H1 (cell line): ENCODE measurements at regions not wholly inside any gene's neighbourhood (a gene's known extent, or its start where the extent isn't known, plus 50 kb on each side); places are given as distances from the start of the nearest gene placed in this dataset.

Experiments
- CTCF ChIA-PET: fragments of 300-600 bp; sonication (Branson Sonifier 250); formaldehyde crosslinking; loops from one replicate; lab custom pipeline; 2021; ENCODE audit not compliant: partially characterized antibody; lab: Charles Lee
- POLR2A ChIA-PET: fragments of 300-600 bp; sonication (Branson Sonifier 250); formaldehyde crosslinking; loops from one replicate; lab custom pipeline; 2021; ENCODE audit warnings: inconsistent platforms; ENCODE audit not compliant: partially characterized antibody; lab: Charles Lee
- DNase-seq, 2 experiments: peaks; one replicate each; pipeline versions ENCODE4 v3.0.0 to v3.0.0-alpha.2; 2010 to 2022; ENCODE audit warnings: low spot score in 2 of 2, low read depth in 1 of 2, mixed read lengths in 1 of 2
- FAIRE-seq: peaks from 2 replicates; lab custom pipeline; 2011; peaks lifted over from hg19 to GRCh38; lab: Jason Lieb, UNC
- H2AFZ ChIP-seq: 2 replicates; pipeline ENCODE4 v1.8.1; 2012; ENCODE audit warnings: low read length, inconsistent platforms
- H2AK5ac ChIP-seq: 2 replicates; pipeline ENCODE4 v1.6.1; 2013; ENCODE audit warnings: low read depth, low read length
- H2BK120ac ChIP-seq: replicated peaks from 2 replicates; pipeline ENCODE3; 2013; ENCODE audit warnings: low read depth, low read length, inconsistent platforms
- H2BK12ac ChIP-seq: 2 replicates; pipeline ENCODE4 v1.6.1; 2013; ENCODE audit warnings: low read depth, low read length
- H2BK15ac ChIP-seq: 2 replicates; pipeline ENCODE4 v1.6.1; 2013; ENCODE audit warnings: low read length
- H2BK20ac ChIP-seq: 2 replicates; pipeline ENCODE4 v1.6.1; 2013; ENCODE audit warnings: low read length
- H2BK5ac ChIP-seq: 2 replicates; pipeline ENCODE4 v1.6.1; 2013; ENCODE audit warnings: low read depth, low read length
- H3K14ac ChIP-seq: 2 replicates; pipeline ENCODE4 v1.6.1; 2013; ENCODE audit warnings: inconsistent platforms; ENCODE audit not compliant: insufficient read length
- H3K18ac ChIP-seq: 2 replicates; pipeline ENCODE4 v1.6.1; 2013; ENCODE audit warnings: low read length; ENCODE audit errors: extremely low read depth
- H3K23ac ChIP-seq: 2 replicates; pipeline ENCODE4 v1.6.1; 2013; ENCODE audit warnings: inconsistent platforms; ENCODE audit not compliant: insufficient read length
- H3K23me2 ChIP-seq: 2 replicates; pipeline ENCODE4 v1.6.1; 2013; ENCODE audit warnings: low read depth, low read length
- H3K27ac ChIP-seq: 2 replicates; pipeline ENCODE4 v1.6.1; 2011; ENCODE audit warnings: low read depth, low read length, inconsistent platforms
- H3K27me3 ChIP-seq, 4 experiments: replicated peaks in 1 of 4; 1 replicate in 1 of 4; 2 replicates in 3 of 4; pipeline versions ENCODE4 v1.6.1 to v1.8.1; 2011 to 2013; ENCODE audit warnings: low read length in 3 of 4, mild to moderate bottlenecking in 3 of 4, inconsistent platforms in 2 of 4, mixed read lengths in 2 of 4, moderate library complexity in 1 of 4; ENCODE audit not compliant: control insufficient read depth in 3 of 4, insufficient read depth in 3 of 4; ENCODE audit errors: extremely low read depth in 1 of 4
- H3K36me3 ChIP-seq, 4 experiments: 2 replicates each; pipeline versions ENCODE4 v1.6.1 to v1.8.1; 2011 to 2013; ENCODE audit warnings: mild to moderate bottlenecking in 4 of 4, low read length in 3 of 4, moderate library complexity in 2 of 4, control low read depth in 1 of 4, inconsistent platforms in 1 of 4; ENCODE audit not compliant: insufficient read depth in 4 of 4, control insufficient read depth in 2 of 4
- H3K4ac ChIP-seq: replicated peaks from 2 replicates; pipeline ENCODE3; 2013; ENCODE audit warnings: low read length, low read depth, mixed read lengths, inconsistent platforms; ENCODE audit not compliant: insufficient read length
- H3K4me1 ChIP-seq, 4 experiments: replicated peaks in 1 of 4; 1 replicate in 1 of 4; 2 replicates in 3 of 4; pipeline versions ENCODE4 v1.6.1 to v1.8.1; 2011 to 2013; ENCODE audit warnings: low read length in 3 of 4, inconsistent platforms in 2 of 4, mixed read lengths in 1 of 4; ENCODE audit not compliant: insufficient read depth in 4 of 4, control insufficient read depth in 3 of 4
- H3K4me2 ChIP-seq, 2 experiments: 2 replicates each; pipeline versions ENCODE4 v1.6.1 to v1.8.1; 2011 to 2013; ENCODE audit warnings: low read depth in 2 of 2, low read length in 2 of 2, control low read depth in 1 of 2, inconsistent platforms in 1 of 2, mild to moderate bottlenecking in 1 of 2; ENCODE audit not compliant: insufficient read depth in 1 of 2
- H3K4me3 ChIP-seq, 4 experiments: fragments of 200-600, 300-600 bp in 1 of 4; sonication (generic), shearing (Covaris generic), sonication (Bioruptor Twin) in 1 of 4; 2 replicates each; pipeline versions ENCODE4 v1.5.1 to v1.8.1; 2011 to 2016; ENCODE audit warnings: low read length in 4 of 4, low read depth in 3 of 4, control low read depth in 2 of 4, inconsistent platforms in 2 of 4, mild to moderate bottlenecking in 2 of 4, mixed read lengths in 1 of 4, moderate library complexity in 1 of 4; ENCODE audit not compliant: insufficient read depth in 2 of 4; ENCODE audit errors: extremely low read depth in 1 of 4
- H3K56ac ChIP-seq: replicated peaks from 2 replicates; pipeline ENCODE3; 2013; ENCODE audit warnings: low read depth, mild to moderate bottlenecking, mixed read lengths, low read length, inconsistent platforms; ENCODE audit not compliant: insufficient read length
- H3K79me1 ChIP-seq: 2 replicates; pipeline ENCODE4 v1.6.1; 2013; ENCODE audit warnings: low read depth, low read length, control low read depth
- H3K79me2 ChIP-seq, 2 experiments: 2 replicates each; pipeline versions ENCODE4 v1.6.1 to v1.8.1; 2012 to 2013; ENCODE audit warnings: low read length in 2 of 2, mild to moderate bottlenecking in 2 of 2, inconsistent platforms in 1 of 2; ENCODE audit not compliant: insufficient read depth in 2 of 2, control insufficient read depth in 1 of 2
- H3K9ac ChIP-seq, 4 experiments: replicated peaks in 1 of 4; 1 replicate in 1 of 4; 2 replicates in 3 of 4; pipeline versions ENCODE4 v1.6.1 to v1.8.1; 2011 to 2013; ENCODE audit warnings: low read depth in 3 of 4, low read length in 3 of 4, control low read depth in 2 of 4, mild to moderate bottlenecking in 2 of 4, moderate library complexity in 2 of 4, inconsistent platforms in 1 of 4; ENCODE audit errors: extremely low read depth in 1 of 4
- H3K9me3 ChIP-seq, 2 experiments: 2 replicates each; pipeline versions ENCODE4 v1.6.1 to v1.8.1; 2012 to 2013; ENCODE audit warnings: mild to moderate bottlenecking in 2 of 2, moderate library complexity in 2 of 2, control low read depth in 1 of 2, inconsistent platforms in 1 of 2, low read depth in 1 of 2, low read length in 1 of 2, mixed read lengths in 1 of 2; ENCODE audit not compliant: insufficient read depth in 2 of 2
- H4K20me1 ChIP-seq, 2 experiments: replicated peaks in 1 of 2; 2 replicates each; pipeline versions ENCODE3 to v1.8.1; 2011 to 2013; ENCODE audit warnings: inconsistent platforms in 2 of 2, low read length in 2 of 2, mild to moderate bottlenecking in 1 of 2; ENCODE audit not compliant: insufficient read depth in 2 of 2, control insufficient read depth in 1 of 2
- H4K5ac ChIP-seq: 2 replicates; pipeline ENCODE4 v1.6.1; 2013; ENCODE audit warnings: low read length, low read depth, mixed read lengths, inconsistent platforms; ENCODE audit not compliant: insufficient read length
- H4K8ac ChIP-seq: 2 replicates; pipeline ENCODE4 v1.8.0; 2013; ENCODE audit warnings: mild to moderate bottlenecking, moderate library complexity, low read length, inconsistent platforms; ENCODE audit not compliant: insufficient read depth; ENCODE audit errors: extremely low read depth
- H4K91ac ChIP-seq: replicated peaks from 2 replicates; pipeline ENCODE3; 2013; ENCODE audit warnings: low read length, mixed read lengths, inconsistent platforms; ENCODE audit not compliant: insufficient read length
- BACH1 ChIP-seq: IDR thresholded peaks from 2 replicates; pipeline ENCODE4 v1.6.1; 2012; ENCODE audit warnings: low read length, improper control_type of control experiment
- BRCA1 ChIP-seq: IDR thresholded peaks from 2 replicates; pipeline ENCODE4 v1.6.1; 2012; ENCODE audit warnings: low read depth, low read length, improper control_type of control experiment
- CBX8 ChIP-seq: fragments of 300-800, 300-1000 bp; sonication (generic); IDR thresholded peaks from 2 replicates; pipeline ENCODE4 v1.7.1; 2016; ENCODE audit warnings: low read depth, low read length, borderline replicate concordance
- CEBPB ChIP-seq: IDR thresholded peaks from 2 replicates; pipeline ENCODE4 v1.6.1; 2012; ENCODE audit warnings: low read depth, low read length
- EGR1 ChIP-seq: IDR thresholded peaks from 2 replicates; pipeline ENCODE4 v1.6.1; 2011; ENCODE audit warnings: low read depth, low read length, borderline replicate concordance
- PHF8 ChIP-seq: fragments of 200-600 bp; sonication (generic); conservative IDR thresholded peaks from 2 replicates; pipeline ENCODE4 v1.7.1; 2012; ENCODE audit warnings: low read depth, mild to moderate bottlenecking, inconsistent platforms, low read length, moderate library complexity
- RAD21 ChIP-seq, 2 experiments: IDR thresholded peaks in 1 of 2; conservative IDR thresholded peaks in 1 of 2; 2 replicates each; pipeline ENCODE4 v1.6.1; 2011; ENCODE audit warnings: low read depth in 2 of 2, low read length in 2 of 2, improper control_type of control experiment in 1 of 2, inconsistent platforms in 1 of 2, mild to moderate bottlenecking in 1 of 2, moderate library complexity in 1 of 2
- SP1 ChIP-seq: IDR thresholded peaks from 2 replicates; pipeline ENCODE4 v1.6.1; 2011; ENCODE audit warnings: low read depth, low read length
- SRF ChIP-seq: IDR thresholded peaks from 2 replicates; pipeline ENCODE4 v1.6.1; 2011; ENCODE audit warnings: mild to moderate bottlenecking, low read depth, low read length, moderate library complexity
- YY1 ChIP-seq: IDR thresholded peaks from 2 replicates; pipeline ENCODE4 v1.6.1; 2011; ENCODE audit warnings: low read depth, mild to moderate bottlenecking, low read length
- WGBS, 2 experiments: shearing (Covaris generic) in 1 of 2; methylation state at CpG; one replicate each; pipeline versions ENCODE4 v1.1.6 to v1.1.7; 2013 to 2015; ENCODE audit warnings: low lambda C conversion rate in 2 of 2, mixed read lengths in 2 of 2, inconsistent platforms in 1 of 2, low coverage in 1 of 2, missing lambda C conversion rate in 1 of 2; ENCODE audit not compliant: insufficient replicate concordance in 2 of 2, insufficient coverage in 1 of 2, insufficient read length in 1 of 2; ENCODE audit errors: extremely low coverage in 1 of 2, missing lambda C conversion rate in 1 of 2; 5-methylcytosine and 5-hydroxymethylcytosine counted together
- TF ChIP-seq, protein P1 (sequence below): IDR thresholded peaks from 2 replicates; pipeline ENCODE4 v1.6.1; 2012; ENCODE audit warnings: inconsistent platforms

DNA sequence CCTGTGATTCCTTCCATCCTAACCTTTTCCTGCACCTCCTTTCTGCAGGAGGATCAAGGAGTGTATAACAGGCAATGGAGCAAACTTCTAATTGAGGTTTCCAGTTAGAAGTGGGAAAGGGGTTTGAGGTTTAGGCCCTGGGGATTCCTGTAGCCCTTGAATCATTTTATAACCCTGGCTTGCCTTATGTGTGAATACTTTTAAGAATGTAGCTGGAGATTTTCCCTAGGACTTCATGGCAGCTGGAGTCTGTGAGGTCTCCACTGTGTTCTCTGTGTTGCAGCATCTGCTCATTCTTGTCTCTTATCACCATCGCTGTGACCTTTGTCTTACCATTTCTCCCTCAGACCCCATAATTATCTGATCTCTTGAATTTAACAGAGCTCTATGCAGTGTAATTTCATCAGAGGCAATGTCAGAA is 370.2 kb upstream of the SLC14A2 start:
- Histone ChIP-seq H3K27me3 (no peaks in the 10 kb centered on the region), H4K5ac (no peak overlapping the region), H4K8ac (no peak overlapping the region), H2BK15ac (no peak overlapping the region), H3K9me3 (no peaks in the 10 kb centered on the region), H2BK5ac (no peak overlapping the region), H3K4me3 (no peak overlapping the region), H2BK12ac (no peak overlapping the region), H2AK5ac (no peak overlapping the region), H2BK120ac (no peak overlapping the region), H3K56ac (no peak overlapping the region), H3K18ac (no peak overlapping the region)
- no peak for FAIRE-seq
- TF ChIP-seq PHF8 (no peak), CEBPB (no peak), EGR1 (no peak), YY1 (no peak), CBX8 (no peak), RAD21 (IDR thresholded peaks at IDR 0.05 in 1 of 2, conservative IDR thresholded peaks at IDR 0.05 in 1 of 2; ENCODE audit: low read depth in 2 of 2, low read length in 2 of 2) (no peak), BRCA1 (no peak), SRF (no peak), SP1 (no peak), BACH1 (no peak)
- TF ChIP-seq, protein P1, sequence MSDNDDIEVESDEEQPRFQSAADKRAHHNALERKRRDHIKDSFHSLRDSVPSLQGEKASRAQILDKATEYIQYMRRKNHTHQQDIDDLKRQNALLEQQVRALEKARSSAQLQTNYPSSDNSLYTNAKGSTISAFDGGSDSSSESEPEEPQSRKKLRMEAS, result no peak
- TF ChIP-seq, all 59 proteins: peak for 0
- Histone ChIP-seq H4K20me1 (no peaks in the 10 kb centered on the region), H3K79me1 (no peaks in the 10 kb centered on the region), H3K14ac (no peak overlapping the region), H3K23me2 (no peaks in the 10 kb centered on the region), H3K4ac (no peak overlapping the region), H3K36me3 (no peaks in the 10 kb centered on the region), H4K91ac (no peak overlapping the region), H3K27ac (no peak overlapping the region), H3K23ac (no peak overlapping the region), H2AFZ (no peak overlapping the region), H3K4me2 (no peak overlapping the region), H3K79me2 (no peaks in the 10 kb centered on the region), H3K4me1 (no peaks in the 10 kb centered on the region), H2BK20ac (no peak overlapping the region), H3K9ac (no peak overlapping the region)
- DNase-seq, result no peak
- CTCF ChIA-PET, result interaction anchor here (0.6 to 1.3 kb wide), 2 partner anchors 32 to 421 kb away, joined by 3 to 5 read pairs; no protein-coding TSS in a partner anchor
- 89% methylated on average over 1 of the region's 1 CpG; no CpG with 5 or more reads in 1 of the 2 experiments for WGBS, 2 experiments
- POLR2A ChIA-PET, result no interaction called here
